ENCODE measurements at regions not wholly inside any gene's neighbourhood (a gene's known extent, or its start where the extent isn't known, plus 50 kb on each side); places are given as distances from the start of the nearest gene placed in this dataset.
A peak's percentile ranks its signal among the peaks of the same experiment; 100 is the strongest.

- WGBS, 2 donors: 77 to 80% methylated on average over 1 of the region's 1 CpG
- Histone ChIP-seq H3K27ac (no peak overlapping the region), H3K36me3 (no peaks in the 10 kb centered on the region), H3K27me3 (no peaks in the 10 kb centered on the region), H3K4me3 (no peak overlapping the region), H3K4me1 (peaks cover 0 to 8% (median 0%) of the 10 kb centered on the region in 4 donors), H3K9me3 (no peaks in the 10 kb centered on the region)
- DNase-seq (ENCODE audit: low spot score in 2 of 2): no peak
- TF ChIP-seq POLR2A (IDR thresholded peaks at IDR 0.05) (no peak), EP300 (IDR thresholded peaks at IDR 0.05) (no peak), CTCF (IDR thresholded peaks at IDR 0.05) (no peak)
Measured at GRCh38 chr6:104606361-104606760, 253.4 kb downstream of the HACE1 start.

- no peak for DNase-seq (ENCODE audit: low spot score in 2 of 2)
- TF ChIP-seq POLR2A (IDR thresholded peaks at IDR 0.05) (no peak), EP300 (IDR thresholded peaks at IDR 0.05) (no peak), CTCF (IDR thresholded peaks at IDR 0.05) (no peak)
- H3K36me3 ChIP-seq: no peaks in the 10 kb centered on the region
- no peak overlapping the region for H3K4me3 ChIP-seq
- peaks cover 0 to 18% (median 0%) of the 10 kb centered on the region in 4 donors for H3K4me1 ChIP-seq
- no peak overlapping the region for H3K27ac ChIP-seq
- 64 to 68% methylated on average over 2 of the region's 2 CpGs for WGBS, 2 donors
- H3K27me3 ChIP-seq: no peaks in the 10 kb centered on the region
- no peaks in the 10 kb centered on the region for H3K9me3 ChIP-seq
Measured at GRCh38 chr6:104604685-104605084, 255.0 kb downstream of the HACE1 start.

- Histone ChIP-seq H3K36me3 (no peaks in the 10 kb centered on the region), H3K4me3 (no peak overlapping the region), H3K27me3 (no peaks in the 10 kb centered on the region), H3K27ac (no peak overlapping the region), H3K4me1 (peaks cover 0 to 20% (median 0%) of the 10 kb centered on the region in 4 donors), H3K9me3 (no peaks in the 10 kb centered on the region)
- no peak for DNase-seq (ENCODE audit: low spot score in 2 of 2)
- TF ChIP-seq EP300 (IDR thresholded peaks at IDR 0.05) (no peak), CTCF (IDR thresholded peaks at IDR 0.05) (no peak), POLR2A (IDR thresholded peaks at IDR 0.05) (no peak)
- WGBS, 2 donors: 67 to 71% methylated on average over 1 of the region's 1 CpG
Measured at GRCh38 chr6:104603108-104603745, 256.5 kb downstream of the HACE1 start.

GRCh38 chr6:104601721-104602120 is 258.0 kb downstream of the HACE1 start:
- no peak for DNase-seq (ENCODE audit: low spot score in 2 of 2)
- TF ChIP-seq CTCF (IDR thresholded peaks at IDR 0.05) (no peak), POLR2A (IDR thresholded peaks at IDR 0.05) (no peak), EP300 (IDR thresholded peaks at IDR 0.05) (no peak)
- peak overlapping the region in 1 of 4 donors; percentile 11 for H3K27ac ChIP-seq
- no peaks in the 10 kb centered on the region for H3K36me3 ChIP-seq
- WGBS, 2 donors: 42 to 48% methylated on average over 3 of the region's 3 CpGs
- no peaks in the 10 kb centered on the region for H3K27me3 ChIP-seq
- H3K4me1 ChIP-seq: peaks cover 0 to 20% (median 0%) of the 10 kb centered on the region in 4 donors
- no peak overlapping the region for H3K4me3 ChIP-seq
- no peaks in the 10 kb centered on the region for H3K9me3 ChIP-seq

- peak overlapping the region in 1 of 4 donors; percentile 11 for H3K27ac ChIP-seq
- WGBS, 2 donors: 54 to 57% methylated on average over 6 of the region's 6 CpGs
- no peak for DNase-seq (ENCODE audit: low spot score in 2 of 2)
- TF ChIP-seq POLR2A (IDR thresholded peaks at IDR 0.05) (no peak), EP300 (IDR thresholded peaks at IDR 0.05) (no peak), CTCF (IDR thresholded peaks at IDR 0.05) (no peak)
- H3K27me3 ChIP-seq: no peaks in the 10 kb centered on the region
- no peak overlapping the region for H3K4me3 ChIP-seq
- H3K9me3 ChIP-seq: no peaks in the 10 kb centered on the region
- H3K4me1 ChIP-seq: peaks cover 0 to 20% (median 0%) of the 10 kb centered on the region in 4 donors
- H3K36me3 ChIP-seq: no peaks in the 10 kb centered on the region
Measured at GRCh38 chr6:104601131-104601651, 258.5 kb downstream of the HACE1 start.

All from tibial nerve (tissue), 4 donors.